ENCODE measurements at regions not wholly inside any gene's neighbourhood (a gene's known extent, or its start where the extent isn't known, plus 50 kb on each side); places are given as distances from the start of the nearest gene placed in this dataset.

GRCh38 chr6:44609051-44609612, 221.6 kb downstream of the CDC5L start:
- no peak for DNase-seq (ENCODE audit: low read depth)
- no peak for TF ChIP-seq CTCF (IDR thresholded peaks at IDR 0.05; ENCODE audit: insufficient read depth, low read length)
- no peak overlapping the region for H3K4me3 ChIP-seq (ENCODE audit: low read depth, low read length)

GRCh38 chr6:44614396-44614795, 226.9 kb downstream of the CDC5L start:
- no peak for TF ChIP-seq CTCF (IDR thresholded peaks at IDR 0.05; ENCODE audit: insufficient read depth, low read length)

GRCh38 chr6:44615621-44616020, 228.1 kb downstream of the CDC5L start:
- DNase-seq (ENCODE audit: low read depth): no peak
- H3K4me3 ChIP-seq (ENCODE audit: low read depth, low read length): no peak overlapping the region
- no peak for TF ChIP-seq CTCF (IDR thresholded peaks at IDR 0.05; ENCODE audit: insufficient read depth, low read length)

More at GRCh38 chr6:44614396-44614795, 226.9 kb downstream of the CDC5L start:
- no peak overlapping the region for H3K4me3 ChIP-seq (ENCODE audit: low read depth, low read length)
- no peak for DNase-seq (ENCODE audit: low read depth)

GRCh38 chr6:44617416-44617815, 229.9 kb downstream of the CDC5L start:
- no peak for DNase-seq (ENCODE audit: low read depth)
- no peak for TF ChIP-seq CTCF (IDR thresholded peaks at IDR 0.05; ENCODE audit: insufficient read depth, low read length)
- H3K4me3 ChIP-seq (ENCODE audit: low read depth, low read length): no peak overlapping the region

- no peak for DNase-seq (ENCODE audit: low read depth)
- no peak overlapping the region for H3K4me3 ChIP-seq (ENCODE audit: low read depth, low read length)
- no peak for TF ChIP-seq CTCF (IDR thresholded peaks at IDR 0.05; ENCODE audit: insufficient read depth, low read length)
Measured at GRCh38 chr6:44618371-44618770, 230.9 kb downstream of the CDC5L start.

GRCh38 chr6:44620922-44621321, 233.4 kb downstream of the CDC5L start:
- DNase-seq (ENCODE audit: low read depth): no peak
- no peak overlapping the region for H3K4me3 ChIP-seq (ENCODE audit: low read depth, low read length)
- no peak for TF ChIP-seq CTCF (IDR thresholded peaks at IDR 0.05; ENCODE audit: insufficient read depth, low read length)

- H3K4me3 ChIP-seq (ENCODE audit: low read depth, low read length): no peak overlapping the region
- TF ChIP-seq CTCF (IDR thresholded peaks at IDR 0.05; ENCODE audit: insufficient read depth, low read length): no peak
- DNase-seq (ENCODE audit: low read depth): peak; percentile 24
Measured at GRCh38 chr6:44621846-44622245, 234.3 kb downstream of the CDC5L start.
